Loucy (cell line): ENCODE measurements at regions not wholly inside any gene's neighbourhood (a gene's known extent, or its start where the extent isn't known, plus 50 kb on each side); places are given as distances from the start of the nearest gene placed in this dataset.

Source experiments
- H2AFZ ChIP-seq: fragments of 200-600 bp; sonication (generic); 2 replicates; pipeline ENCODE4 v1.6.0; 2016; ENCODE audit warnings: antibody characterized with exemption, mild to moderate bottlenecking, low read length, moderate library complexity
- H3F3A ChIP-seq: fragments of 200-600 bp; 2 replicates; pipeline ENCODE4 v1.6.0; 2016; ENCODE audit warnings: antibody characterized with exemption, low read depth, mild to moderate bottlenecking
- H3K27me3 ChIP-seq: fragments of 200-600 bp; sonication (generic); 2 replicates; pipeline ENCODE4 v1.6.1; 2014; ENCODE audit warnings: low read length, mild to moderate bottlenecking; ENCODE audit not compliant: insufficient read depth, poor library complexity, severe bottlenecking
- H3K36me3 ChIP-seq: fragments of 200-600 bp; sonication (generic); 2 replicates; pipeline ENCODE4 v1.6.1; 2016; ENCODE audit warnings: low read length; ENCODE audit not compliant: insufficient read depth
- H3K4me1 ChIP-seq: fragments of 200-600 bp; sonication (generic); 2 replicates; pipeline ENCODE4 v1.5.1; 2014; ENCODE audit warnings: low read length, mild to moderate bottlenecking; ENCODE audit not compliant: insufficient read depth, poor library complexity, severe bottlenecking
- H3K4me2 ChIP-seq: fragments of 200-600 bp; sonication (generic); 2 replicates; pipeline ENCODE4 v1.6.0; 2014; ENCODE audit warnings: antibody characterized with exemption, low read length, low read depth, mild to moderate bottlenecking; ENCODE audit not compliant: poor library complexity, severe bottlenecking
- H3K4me3 ChIP-seq: fragments of 200-600 bp; sonication (generic); 2 replicates; pipeline ENCODE4 v1.5.1; 2014; ENCODE audit warnings: low read length, mild to moderate bottlenecking, mixed read lengths; ENCODE audit not compliant: poor library complexity, severe bottlenecking
- H3K79me2 ChIP-seq: fragments of 200-600 bp; sonication (generic); 2 replicates; pipeline ENCODE4 v1.6.1; 2014; ENCODE audit warnings: low read length; ENCODE audit not compliant: insufficient read depth
- H3K9ac ChIP-seq: fragments of 200-600 bp; sonication (generic); 2 replicates; pipeline ENCODE4 v1.6.0; 2014; ENCODE audit warnings: mild to moderate bottlenecking, low read depth, low read length, moderate library complexity; ENCODE audit not compliant: poor library complexity, severe bottlenecking
- H3K9me2 ChIP-seq: fragments of 200-600 bp; sonication (generic); replicated peaks from 2 replicates; pipeline ENCODE4 v1.6.1; 2016; ENCODE audit warnings: low read depth, low read length, mixed read lengths
- H3K9me3 ChIP-seq: fragments of 200-600 bp; sonication (generic); 2 replicates; pipeline ENCODE4 v1.6.1; 2014; ENCODE audit warnings: mild to moderate bottlenecking, antibody characterized with exemption, low read length, low read depth; ENCODE audit not compliant: insufficient read depth
- H4K20me1 ChIP-seq: fragments of 200-600 bp; sonication (generic); 2 replicates; pipeline ENCODE4 v1.6.0; 2014; ENCODE audit warnings: antibody characterized with exemption, low read length, mild to moderate bottlenecking; ENCODE audit not compliant: insufficient read depth, poor library complexity, severe bottlenecking
- CTCF ChIP-seq: fragments of 200-600 bp; sonication (generic); conservative IDR thresholded peaks from 2 replicates; pipeline ENCODE4 v1.5.1; 2014; ENCODE audit warnings: mild to moderate bottlenecking, antibody characterized with exemption, low read length
- EZH2phosphoT487 ChIP-seq: fragments of 200-600 bp; IDR thresholded peaks from 2 replicates; pipeline ENCODE4 v1.6.1; 2018; ENCODE audit warnings: antibody characterized with exemption, mild to moderate bottlenecking, moderate library complexity, borderline replicate concordance

- Histone ChIP-seq H3K36me3 (no peaks in the 10 kb centered on the region), H3K27me3 (no peaks in the 10 kb centered on the region), H3K4me3 (no peak overlapping the region), H3K9me2 (no peaks in the 10 kb centered on the region), H4K20me1 (no peaks in the 10 kb centered on the region), H2AFZ (no peak overlapping the region), H3K9ac (no peak overlapping the region), H3F3A (no peaks in the 10 kb centered on the region), H3K4me2 (no peak overlapping the region), H3K9me3 (no peaks in the 10 kb centered on the region), H3K79me2 (no peaks in the 10 kb centered on the region), H3K4me1 (no peaks in the 10 kb centered on the region)
- TF ChIP-seq CTCF (no peak), EZH2phosphoT487 (no peak)
Observed at GRCh38 chr18:1891641-1892040, 679.7 kb downstream of the METTL4 start.

- Histone ChIP-seq H3K27me3 (no peaks in the 10 kb centered on the region), H3K4me3 (no peak overlapping the region), H3K4me2 (no peak overlapping the region), H3F3A (no peaks in the 10 kb centered on the region), H4K20me1 (no peaks in the 10 kb centered on the region), H3K36me3 (no peaks in the 10 kb centered on the region), H3K9me2 (no peaks in the 10 kb centered on the region), H2AFZ (no peak overlapping the region), H3K4me1 (no peaks in the 10 kb centered on the region), H3K9me3 (no peaks in the 10 kb centered on the region), H3K79me2 (no peaks in the 10 kb centered on the region), H3K9ac (no peak overlapping the region)
- TF ChIP-seq CTCF (no peak), EZH2phosphoT487 (no peak)
Observed at GRCh38 chr18:1892191-1892590, 679.1 kb downstream of the METTL4 start.

GRCh38 chr18:1895456-1896185 is 675.7 kb downstream of the METTL4 start:
- Histone ChIP-seq H3K4me3 (no peak overlapping the region), H3K9me2 (no peaks in the 10 kb centered on the region), H3K9me3 (no peaks in the 10 kb centered on the region), H3K36me3 (no peaks in the 10 kb centered on the region), H3K79me2 (no peaks in the 10 kb centered on the region), H3K9ac (no peak overlapping the region), H3K4me1 (no peaks in the 10 kb centered on the region), H3K4me2 (no peak overlapping the region), H2AFZ (no peak overlapping the region), H3K27me3 (no peaks in the 10 kb centered on the region), H3F3A (no peaks in the 10 kb centered on the region), H4K20me1 (no peaks in the 10 kb centered on the region)
- TF ChIP-seq EZH2phosphoT487 (no peak), CTCF (no peak)
